ENCODE measurements at regions not wholly inside any gene's neighbourhood (a gene's known extent, or its start where the extent isn't known, plus 50 kb on each side); places are given as distances from the start of the nearest gene placed in this dataset.

DNA sequence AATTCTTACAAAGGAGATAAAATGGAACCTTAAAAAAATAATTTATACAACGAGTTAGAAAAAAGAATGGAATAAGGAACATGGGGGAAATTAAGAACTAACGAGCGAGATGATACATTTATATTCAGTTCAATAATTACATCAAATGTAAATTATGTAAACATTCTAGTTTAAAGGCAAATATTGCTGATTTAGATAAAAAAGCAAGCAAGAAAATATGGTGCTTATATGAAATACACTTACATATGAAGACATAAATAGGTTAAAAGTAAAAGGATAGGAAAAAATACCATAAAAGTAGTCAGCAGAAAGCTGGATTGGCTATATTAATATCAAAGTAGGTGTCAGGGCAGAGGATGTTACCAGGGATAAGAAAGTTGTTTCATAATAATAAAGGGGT is 127.0 kb upstream of the AHR start:
- TF ChIP-seq, protein P1, sequence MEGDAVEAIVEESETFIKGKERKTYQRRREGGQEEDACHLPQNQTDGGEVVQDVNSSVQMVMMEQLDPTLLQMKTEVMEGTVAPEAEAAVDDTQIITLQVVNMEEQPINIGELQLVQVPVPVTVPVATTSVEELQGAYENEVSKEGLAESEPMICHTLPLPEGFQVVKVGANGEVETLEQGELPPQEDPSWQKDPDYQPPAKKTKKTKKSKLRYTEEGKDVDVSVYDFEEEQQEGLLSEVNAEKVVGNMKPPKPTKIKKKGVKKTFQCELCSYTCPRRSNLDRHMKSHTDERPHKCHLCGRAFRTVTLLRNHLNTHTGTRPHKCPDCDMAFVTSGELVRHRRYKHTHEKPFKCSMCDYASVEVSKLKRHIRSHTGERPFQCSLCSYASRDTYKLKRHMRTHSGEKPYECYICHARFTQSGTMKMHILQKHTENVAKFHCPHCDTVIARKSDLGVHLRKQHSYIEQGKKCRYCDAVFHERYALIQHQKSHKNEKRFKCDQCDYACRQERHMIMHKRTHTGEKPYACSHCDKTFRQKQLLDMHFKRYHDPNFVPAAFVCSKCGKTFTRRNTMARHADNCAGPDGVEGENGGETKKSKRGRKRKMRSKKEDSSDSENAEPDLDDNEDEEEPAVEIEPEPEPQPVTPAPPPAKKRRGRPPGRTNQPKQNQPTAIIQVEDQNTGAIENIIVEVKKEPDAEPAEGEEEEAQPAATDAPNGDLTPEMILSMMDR (conservative IDR thresholded peaks at IDR 0.05 in 1 of 2, IDR thresholded peaks at IDR 0.05 in 1 of 2; ENCODE audit: extremely low read depth in 1 of 2, insufficient read depth in 1 of 2, low read depth in 1 of 2, low read length in 2 of 2), result no peak
- no peak for TF ChIP-seq EZH2 (IDR thresholded peaks at IDR 0.05; ENCODE audit: borderline replicate concordance, low read length)
